Muscle of back (tissue), 3 donors: ENCODE measurements at regions not wholly inside any gene's neighbourhood (a gene's known extent, or its start where the extent isn't known, plus 50 kb on each side); places are given as distances from the start of the nearest gene placed in this dataset.

ENCODE experiments used
- DNase-seq, 3 donors: peaks; one replicate each; pipeline versions ENCODE4 v3.0.0 to v3.0.0-alpha.2; 2013

GRCh38 chr15:88315221-88315878, 58.8 kb upstream of the NTRK3 start:
- peak in 1 of 3 donors; percentile 10 for DNase-seq

GRCh38 chr15:88312941-88313579, 56.5 kb upstream of the NTRK3 start:
- DNase-seq = no peak

GRCh38 chr15:88309363-88309762, 52.8 kb upstream of the NTRK3 start:
- no peak for DNase-seq

- no peak for DNase-seq
These were observed 50.8 kb upstream of the NTRK3 start for GRCh38 chr15:88307344-88307743.
